ENCODE measurements at regions not wholly inside any gene's neighbourhood (a gene's known extent, or its start where the extent isn't known, plus 50 kb on each side); places are given as distances from the start of the nearest gene placed in this dataset.

GRCh38 chr14:83384253-83384652, 1850.6 kb upstream of the SEL1L start:
- H3K27ac ChIP-seq = no peak overlapping the region
- H3K36me3 ChIP-seq = no peaks in the 10 kb centered on the region
- no peak for TF ChIP-seq CTCF (IDR thresholded peaks at IDR 0.05)
- no peak for TF ChIP-seq POLR2A (IDR thresholded peaks at IDR 0.05)
- H3K4me3 ChIP-seq = no peak overlapping the region
- 52% methylated on average over 3 of the region's 3 CpGs for WGBS (ENCODE audit: insufficient coverage, low coverage, low lambda C conversion rate, missing lambda C conversion rate)
- intact Hi-C loops (cut with DNase I) = no loop called here
- ATAC-seq (no peak), DNase-seq (no peak)
- H3K9me3 ChIP-seq = no peaks in the 10 kb centered on the region
- no peaks in the 10 kb centered on the region for H3K4me1 ChIP-seq
- no peaks in the 10 kb centered on the region for H3K27me3 ChIP-seq

GRCh38 chr14:83395321-83395720, 1861.7 kb upstream of the SEL1L start:
- 35% methylated on average over 2 of the region's 2 CpGs for WGBS (ENCODE audit: insufficient coverage, low coverage, low lambda C conversion rate, missing lambda C conversion rate)
- DNase-seq = no peak
- Histone ChIP-seq H3K27ac (no peak overlapping the region), H3K9me3 (no peaks in the 10 kb centered on the region), H3K4me3 (no peak overlapping the region), H3K4me1 (no peaks in the 10 kb centered on the region), H3K36me3 (no peaks in the 10 kb centered on the region), H3K27me3 (no peaks in the 10 kb centered on the region)
- TF ChIP-seq CTCF (IDR thresholded peaks at IDR 0.05) (no peak), POLR2A (IDR thresholded peaks at IDR 0.05) (no peak)
- intact Hi-C loops (cut with DNase I) = no loop called here
- no peak for ATAC-seq

GRCh38 chr14:83416476-83416875, 1882.8 kb upstream of the SEL1L start:
- ATAC-seq (no peak), DNase-seq (no peak)
- H3K36me3 ChIP-seq = no peaks in the 10 kb centered on the region
- TF ChIP-seq CTCF (IDR thresholded peaks at IDR 0.05) (no peak), POLR2A (IDR thresholded peaks at IDR 0.05) (no peak)
- 55% methylated on average over 2 of the region's 2 CpGs for WGBS (ENCODE audit: insufficient coverage, low coverage, low lambda C conversion rate, missing lambda C conversion rate)
- intact Hi-C loops (cut with DNase I) = no loop called here
- no peak overlapping the region for H3K4me3 ChIP-seq
- H3K27me3 ChIP-seq = no peaks in the 10 kb centered on the region
- no peaks in the 10 kb centered on the region for H3K4me1 ChIP-seq
- no peaks in the 10 kb centered on the region for H3K9me3 ChIP-seq
- no peak overlapping the region for H3K27ac ChIP-seq

GRCh38 chr14:83419420-83419819, 1885.8 kb upstream of the SEL1L start:
- Histone ChIP-seq H3K4me3 (no peak overlapping the region), H3K9me3 (no peaks in the 10 kb centered on the region), H3K27me3 (no peaks in the 10 kb centered on the region), H3K27ac (no peak overlapping the region), H3K4me1 (no peaks in the 10 kb centered on the region), H3K36me3 (no peaks in the 10 kb centered on the region)
- intact Hi-C loops (cut with DNase I) = no loop called here
- DNase-seq (no peak), ATAC-seq (no peak)
- 66% methylated on average over 4 of the region's 4 CpGs for WGBS (ENCODE audit: insufficient coverage, low coverage, low lambda C conversion rate, missing lambda C conversion rate)
- TF ChIP-seq POLR2A (IDR thresholded peaks at IDR 0.05) (no peak), CTCF (IDR thresholded peaks at IDR 0.05) (no peak)

GRCh38 chr14:83421711-83422110, 1888.1 kb upstream of the SEL1L start:
- DNase-seq = no peak
- intact Hi-C loops (cut with DNase I) = no loop called here

More at GRCh38 chr14:83421711-83422110, 1888.1 kb upstream of the SEL1L start:
- Histone ChIP-seq H3K9me3 (no peaks in the 10 kb centered on the region), H3K36me3 (no peaks in the 10 kb centered on the region), H3K27ac (no peak overlapping the region), H3K4me3 (no peak overlapping the region), H3K4me1 (no peaks in the 10 kb centered on the region), H3K27me3 (no peaks in the 10 kb centered on the region)
- TF ChIP-seq CTCF (IDR thresholded peaks at IDR 0.05) = no peak
- TF ChIP-seq POLR2A (IDR thresholded peaks at IDR 0.05) = no peak
- WGBS (ENCODE audit: insufficient coverage, low coverage, low lambda C conversion rate, missing lambda C conversion rate) = 61% methylated on average over 2 of the region's 2 CpGs
- no peak for ATAC-seq
